Liver (tissue), 1 donor: ENCODE measurements at regions not wholly inside any gene's neighbourhood (a gene's known extent, or its start where the extent isn't known, plus 50 kb on each side); places are given as distances from the start of the nearest gene placed in this dataset. TPM values are rescaled to one million over a fixed set of nuclear protein-coding genes. Genes with fewer than 3 reads are reported as not detected.

Experiments
- small RNA-seq: library from RNA; depleted of rRNA; stranded (forward); fragments of <200 nt; gene quantifications from one replicate; pipeline ENCODE3, GENCODE V24; 2014

Small RNAs in the stretch of these regions (small RNA-seq; reads per million reads assigned to genes)
- gene AC009474.2: not detected
